K562 (cell line): ENCODE measurements at regions not wholly inside any gene's neighbourhood (a gene's known extent, or its start where the extent isn't known, plus 50 kb on each side); places are given as distances from the start of the nearest gene placed in this dataset.

Experiments used
- MYC ChIP-seq, 2 experiments: fragments of 250-450 bp in 1 of 2; sonication (Bioruptor Pico) in 1 of 2; IDR thresholded peaks; 2 replicates each; pipeline versions ENCODE4 v1.5.1 to v1.6.1; 2012 to 2021; ENCODE audit warnings: low read depth in 2 of 2, borderline replicate concordance in 1 of 2, improper control_type of control experiment in 1 of 2, low read length in 1 of 2, mild to moderate bottlenecking in 1 of 2, moderate library complexity in 1 of 2
- POLR2AphosphoS2 ChIP-seq: IDR thresholded peaks from 2 replicates; pipeline ENCODE4 v1.6.1; 2012; ENCODE audit warnings: low read length, improper control_type of control experiment
- POLR2AphosphoS5 ChIP-seq: IDR thresholded peaks from 2 replicates; pipeline ENCODE4 v1.6.1; 2011; ENCODE audit warnings: mild to moderate bottlenecking, low read depth, low read length, moderate library complexity; ENCODE audit not compliant: control insufficient read depth, insufficient read depth
- RBM22 ChIP-seq: fragments of 200-400 bp; formaldehyde crosslinking; IDR thresholded peaks from 2 replicates; pipeline ENCODE4 v1.6.1; 2018; ENCODE audit warnings: low read length, low read depth; ENCODE audit not compliant: poor library complexity, severe bottlenecking
- TRIM24 ChIP-seq, 2 experiments: fragments of 450-650 bp; IDR thresholded peaks; 2 replicates each; pipeline ENCODE4 v1.6.1; 2016
- ZFP1 ChIP-seq: fragments of 450-650 bp; formaldehyde crosslinking; IDR thresholded peaks from 2 replicates; pipeline ENCODE4 v1.4.0; 2020; ENCODE audit warnings: mild to moderate bottlenecking, mixed read lengths
- ZNF121 ChIP-seq: sonication (generic); formaldehyde crosslinking; conservative IDR thresholded peaks from 2 replicates; pipeline ENCODE4 v1.8.0; 2022; ENCODE audit warnings: missing genetic modification reagents

DNA sequence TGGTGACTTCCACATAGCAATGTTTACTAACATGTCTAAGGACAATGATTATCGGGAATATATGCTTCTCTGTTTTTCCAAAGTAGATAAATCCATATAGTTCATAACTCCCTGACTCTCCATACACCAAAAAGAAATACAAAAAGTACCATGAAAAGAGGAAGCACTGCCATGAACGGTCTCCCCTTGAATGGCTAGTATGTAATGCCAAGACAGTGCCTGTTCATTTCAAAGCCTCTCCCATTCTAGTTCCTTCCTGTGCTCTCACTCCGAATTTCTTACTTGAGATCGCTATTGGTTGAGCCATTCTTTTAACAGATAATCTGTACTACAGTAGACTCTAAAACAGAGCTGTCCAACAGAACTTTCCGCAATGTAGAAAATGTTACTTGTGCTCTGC, 54.8 kb upstream of the EDN1 start:
- TF ChIP-seq TRIM24 (IDR thresholded peaks at IDR 0.05) (no peak), ZFP1 (CRISPR knock-in tag) (no peak), POLR2AphosphoS2 (no peak), MYC (IDR thresholded peaks at IDR 0.05; ENCODE audit: low read depth, low read length) (no peak), MYC (CRISPR knock-in tag; IDR thresholded peaks at IDR 0.05; ENCODE audit: borderline replicate concordance, low read depth) (no peak), POLR2AphosphoS5 (no peak), ZNF121 (no peak), RBM22 (no peak)
